ENCODE measurements at regions not wholly inside any gene's neighbourhood (a gene's known extent, or its start where the extent isn't known, plus 50 kb on each side); places are given as distances from the start of the nearest gene placed in this dataset.

GRCh38 chr19:28834996-28835395, 378.0 kb downstream of the UQCRFS1 start:
- DNase-seq = no peak

GRCh38 chr19:28831462-28831861, 381.5 kb downstream of the UQCRFS1 start:
- DNase-seq = no peak

- DNase-seq = peak in 1 of 2 donors; percentile 16
These were observed 383.2 kb downstream of the UQCRFS1 start for GRCh38 chr19:28829762-28830161.

GRCh38 chr19:28829359-28829758, 383.6 kb downstream of the UQCRFS1 start:
- no peak for DNase-seq

- no peak for DNase-seq
These were observed 384.6 kb downstream of the UQCRFS1 start for GRCh38 chr19:28828276-28828870.

- no peak for DNase-seq
These were observed 385.6 kb downstream of the UQCRFS1 start for GRCh38 chr19:28827382-28827781.

GRCh38 chr19:28823338-28823961, 389.5 kb downstream of the UQCRFS1 start:
- DNase-seq = no peak

GRCh38 chr19:28820289-28820688, 392.7 kb downstream of the UQCRFS1 start:
- no peak for DNase-seq

- no peak for DNase-seq
These were observed 397.7 kb downstream of the UQCRFS1 start for GRCh38 chr19:28815257-28815656.

- DNase-seq = no peak
These were observed 418.6 kb downstream of the UQCRFS1 start for GRCh38 chr19:28794301-28794700.

GRCh38 chr19:28793391-28794168, 419.4 kb downstream of the UQCRFS1 start:
- DNase-seq = no peak

GRCh38 chr19:28785971-28786370, 427.0 kb downstream of the UQCRFS1 start:
- no peak for DNase-seq

GRCh38 chr19:28764066-28764465, 448.9 kb downstream of the UQCRFS1 start:
- DNase-seq = no peak

GRCh38 chr19:28746478-28746877, 466.5 kb downstream of the UQCRFS1 start:
- no peak for DNase-seq

GRCh38 chr19:28744943-28745342, 468.0 kb downstream of the UQCRFS1 start:
- DNase-seq = no peak

GRCh38 chr19:28744014-28744413, 468.9 kb downstream of the UQCRFS1 start:
- DNase-seq = no peak

- peak in 1 of 2 donors; percentile 67 for DNase-seq
These were observed 475.7 kb downstream of the UQCRFS1 start for GRCh38 chr19:28737021-28737895.

- DNase-seq = no peak
These were observed 476.4 kb downstream of the UQCRFS1 start for GRCh38 chr19:28736528-28736927.

- DNase-seq = no peak
These were observed 481.4 kb downstream of the UQCRFS1 start for GRCh38 chr19:28731577-28731976.

- no peak for DNase-seq
These were observed 482.0 kb downstream of the UQCRFS1 start for GRCh38 chr19:28730791-28731512.

GRCh38 chr19:28727480-28728159, 485.3 kb downstream of the UQCRFS1 start:
- DNase-seq = no peak

Data from hippocampal formation (tissue), 2 donors.